HuH-7 (cell line): ENCODE measurements at regions not wholly inside any gene's neighbourhood (a gene's known extent, or its start where the extent isn't known, plus 50 kb on each side); places are given as distances from the start of the nearest gene placed in this dataset.

Experiments used
- DNase-seq: peaks from one replicate; pipeline ENCODE4 v3.0.0; 2011; ENCODE audit warnings: low spot score

- no peak for DNase-seq
These were observed 194.6 kb downstream of the NRIP1 start for GRCh38 chr21:14869984-14870852.

- DNase-seq, result no peak
These were observed 197.7 kb downstream of the NRIP1 start for GRCh38 chr21:14866859-14867765.

- peak; percentile 39 for DNase-seq
These were observed 200.4 kb downstream of the NRIP1 start for GRCh38 chr21:14864211-14865021.

- no peak for DNase-seq
These were observed 201.0 kb downstream of the NRIP1 start for GRCh38 chr21:14863745-14864210.

- DNase-seq, result no peak
These were observed 201.7 kb downstream of the NRIP1 start for GRCh38 chr21:14862794-14863720.

- no peak for DNase-seq
These were observed 206.5 kb downstream of the NRIP1 start for GRCh38 chr21:14858311-14858710.

GRCh38 chr21:14857529-14857928 lies 207.3 kb downstream of the NRIP1 start:
- no peak for DNase-seq

GRCh38 chr21:14850394-14850793 lies 214.4 kb downstream of the NRIP1 start:
- no peak for DNase-seq

- DNase-seq, result no peak
These were observed 218.2 kb downstream of the NRIP1 start for GRCh38 chr21:14846621-14847020.

GRCh38 chr21:14844001-14844400 lies 220.8 kb downstream of the NRIP1 start:
- no peak for DNase-seq

GRCh38 chr21:14842601-14843000 lies 222.2 kb downstream of the NRIP1 start:
- no peak for DNase-seq

GRCh38 chr21:14841511-14842472 lies 223.0 kb downstream of the NRIP1 start:
- DNase-seq, result no peak

- DNase-seq, result no peak
These were observed 226.4 kb downstream of the NRIP1 start for GRCh38 chr21:14838400-14838799.

- no peak for DNase-seq
These were observed 227.8 kb downstream of the NRIP1 start for GRCh38 chr21:14836950-14837349.

- DNase-seq, result no peak
These were observed 231.0 kb downstream of the NRIP1 start for GRCh38 chr21:14833666-14834351.

GRCh38 chr21:14833241-14833640 lies 231.6 kb downstream of the NRIP1 start:
- DNase-seq, result no peak

- DNase-seq, result no peak
These were observed 234.5 kb downstream of the NRIP1 start for GRCh38 chr21:14830307-14830706.

- no peak for DNase-seq
These were observed 235.1 kb downstream of the NRIP1 start for GRCh38 chr21:14829685-14830084.

GRCh38 chr21:14827468-14827867 lies 237.3 kb downstream of the NRIP1 start:
- no peak for DNase-seq
